ENCODE measurements at regions not wholly inside any gene's neighbourhood (a gene's known extent, or its start where the extent isn't known, plus 50 kb on each side); places are given as distances from the start of the nearest gene placed in this dataset.

- TF ChIP-seq TCF12 (IDR thresholded peaks at IDR 0.05) (no peak), MAX (IDR thresholded peaks at IDR 0.05; ENCODE audit: low read depth) (no peak), RFX5 (IDR thresholded peaks at IDR 0.05; ENCODE audit: low read length) (no peak), POLR2AphosphoS5 (IDR thresholded peaks at IDR 0.05; ENCODE audit: low read depth, low read length) (no peak), TEAD4 (IDR thresholded peaks at IDR 0.05; ENCODE audit: borderline replicate concordance, insufficient read depth) (no peak), USF2 (IDR thresholded peaks at IDR 0.05; ENCODE audit: borderline replicate concordance, low read depth, low read length) (no peak), CTCF (IDR thresholded peaks at IDR 0.05) (no peak)
Measured at GRCh38 chr6:102742028-102742427, 1348.5 kb downstream of the GRIK2 start.
